Hindlimb muscle (tissue), 1 donor: ENCODE measurements at regions not wholly inside any gene's neighbourhood (a gene's known extent, or its start where the extent isn't known, plus 50 kb on each side); places are given as distances from the start of the nearest gene placed in this dataset.
"Not testable (repeated sequence)": the region's sequence is repeated elsewhere in the genome, so short reads cannot be mapped to it uniquely, and the experiment has no call there.

Source experiments
- DNase-seq: peaks from one replicate; pipeline ENCODE4 v3.0.0-alpha.2; 2013

- not testable (repeated sequence) for DNase-seq
These were observed 862.0 kb downstream of the KCNJ2 start for GRCh38 chr17:71031286-71031685.

- DNase-seq, result no peak
These were observed 863.5 kb downstream of the KCNJ2 start for GRCh38 chr17:71032746-71033273.

GRCh38 chr17:71033336-71033735 is 864.0 kb downstream of the KCNJ2 start:
- no peak for DNase-seq

- no peak for DNase-seq
These were observed 865.9 kb downstream of the KCNJ2 start for GRCh38 chr17:71035226-71035625.

GRCh38 chr17:71037386-71037785 is 868.1 kb downstream of the KCNJ2 start:
- no peak for DNase-seq

GRCh38 chr17:71039391-71039790 is 870.1 kb downstream of the KCNJ2 start:
- DNase-seq, result no peak

GRCh38 chr17:71052971-71053370 is 883.6 kb downstream of the KCNJ2 start:
- DNase-seq, result no peak

GRCh38 chr17:71055128-71055527 is 885.8 kb downstream of the KCNJ2 start:
- no peak for DNase-seq

GRCh38 chr17:71057448-71057847 is 888.1 kb downstream of the KCNJ2 start:
- no peak for DNase-seq

GRCh38 chr17:71057938-71058337 is 888.6 kb downstream of the KCNJ2 start:
- DNase-seq, result no peak

GRCh38 chr17:71063127-71063526 is 893.8 kb downstream of the KCNJ2 start:
- no peak for DNase-seq

GRCh38 chr17:71063559-71063958 is 894.2 kb downstream of the KCNJ2 start:
- no peak for DNase-seq

- no peak for DNase-seq
These were observed 898.5 kb downstream of the KCNJ2 start for GRCh38 chr17:71067669-71068407.

GRCh38 chr17:71068408-71068750 is 899.0 kb downstream of the KCNJ2 start:
- no peak for DNase-seq

GRCh38 chr17:71071041-71071440 is 901.7 kb downstream of the KCNJ2 start:
- DNase-seq, result no peak

GRCh38 chr17:71071837-71072236 is 902.5 kb downstream of the KCNJ2 start:
- DNase-seq, result no peak

- DNase-seq, result no peak
These were observed 911.6 kb downstream of the KCNJ2 start for GRCh38 chr17:71080937-71081336.

GRCh38 chr17:71081666-71082065 is 912.3 kb downstream of the KCNJ2 start:
- no peak for DNase-seq

- no peak for DNase-seq
These were observed 914.9 kb downstream of the KCNJ2 start for GRCh38 chr17:71084219-71084618.

GRCh38 chr17:71084838-71085237 is 915.5 kb downstream of the KCNJ2 start:
- no peak for DNase-seq

GRCh38 chr17:71085238-71086033 is 916.1 kb downstream of the KCNJ2 start:
- DNase-seq, result no peak

GRCh38 chr17:71089431-71089830 is 920.1 kb downstream of the KCNJ2 start:
- DNase-seq, result no peak

- DNase-seq, result no peak
These were observed 928.7 kb downstream of the KCNJ2 start for GRCh38 chr17:71098071-71098470.
